Natural killer cell (primary cell): ENCODE measurements at regions not wholly inside any gene's neighbourhood (a gene's known extent, or its start where the extent isn't known, plus 50 kb on each side); places are given as distances from the start of the nearest gene placed in this dataset.

Experiments
- ATAC-seq, 3 donors: fragments of 150-1000 bp in 2 of 3; fragments of 200-7000 bp in 1 of 3; cut with Tn5 transposase; 1 replicate in 1 of 3; 2 replicates in 2 of 3; pipeline ENCODE4 v1.10.0; 2021; ENCODE audit warnings: mild to moderate bottlenecking in 2 of 3, moderate library complexity in 2 of 3
- DNase-seq, 2 donors: peaks; one replicate each; pipeline versions ENCODE4 v3.0.0 to v3.0.0-alpha.2; 2013 to 2021; ENCODE audit warnings: mixed read lengths in 1 of 2
- H3K27ac ChIP-seq: one replicate; pipeline ENCODE4 v1.5.1; 2013; ENCODE audit warnings: mild to moderate bottlenecking, low read length
- H3K27me3 ChIP-seq: one replicate; pipeline ENCODE4 v1.6.1; 2013; ENCODE audit warnings: low read length; ENCODE audit not compliant: control insufficient read depth, insufficient read depth
- H3K36me3 ChIP-seq: one replicate; pipeline ENCODE4 v1.6.1; 2013; ENCODE audit warnings: low read length; ENCODE audit not compliant: control insufficient read depth, insufficient read depth
- H3K4me1 ChIP-seq: one replicate; pipeline ENCODE4 v1.6.1; 2013; ENCODE audit warnings: low read length; ENCODE audit not compliant: control insufficient read depth, insufficient read depth
- H3K4me3 ChIP-seq: one replicate; pipeline ENCODE4 v1.5.1; 2013; ENCODE audit warnings: low read length
- H3K9me3 ChIP-seq: one replicate; pipeline ENCODE4 v1.6.1; 2013; ENCODE audit warnings: low read length; ENCODE audit not compliant: control insufficient read depth, insufficient read depth
- H3K27ac Mint-ChIP-seq, 2 donors: one replicate each; pipeline ENCODE4 v1.8.0; 2022; ENCODE audit warnings: mild to moderate bottlenecking in 2 of 2, mixed read lengths in 2 of 2, moderate library complexity in 1 of 2
- H3K27me3 Mint-ChIP-seq, 2 donors: one replicate each; pipeline ENCODE4 v1.8.0; 2022; ENCODE audit warnings: low read depth in 2 of 2, mixed read lengths in 2 of 2
- H3K36me3 Mint-ChIP-seq: one replicate; pipeline ENCODE4 v1.8.0; 2022; ENCODE audit warnings: mixed read lengths
- H3K4me1 Mint-ChIP-seq, 2 donors: one replicate each; pipeline ENCODE4 v1.8.0; 2022; ENCODE audit warnings: mixed read lengths in 2 of 2
- H3K4me3 Mint-ChIP-seq: one replicate; pipeline ENCODE4 v1.8.0; 2022; ENCODE audit warnings: mild to moderate bottlenecking, moderate library complexity, mixed read lengths
- H3K9me3 Mint-ChIP-seq, 2 donors: one replicate each; pipeline ENCODE4 v1.8.0; 2022; ENCODE audit warnings: mixed read lengths in 2 of 2
- WGBS: methylation state at CpG from one replicate; pipeline ENCODE4 v1.1.7; 2013; ENCODE audit warnings: missing lambda C conversion rate; ENCODE audit not compliant: insufficient coverage; 5-methylcytosine and 5-hydroxymethylcytosine counted together
- intact Hi-C: fragments of 100-400 bp; cut with micrococcal nuclease; formaldehyde crosslinking; loops from one replicate; pipeline ENCODE4 v1.14.2; 2022
- TF ChIP-seq, protein P1 (sequence below): fragments of 200-600 bp; IDR thresholded peaks from one replicate; pipeline ENCODE4 v1.8.0; 2022; ENCODE audit warnings: antibody characterized with exemption

- Histone ChIP-seq H3K4me3 (no peak overlapping the region), H3K4me1 (no peaks in the 10 kb centered on the region), H3K36me3 (no peaks in the 10 kb centered on the region), H3K9me3 (no peaks in the 10 kb centered on the region), H3K27me3 (no peaks in the 10 kb centered on the region), H3K27ac (no peak overlapping the region)
- Mint-ChIP-seq H3K4me1 (no peaks in the 10 kb centered on the region), H3K9me3 (no peaks in the 10 kb centered on the region), H3K27me3 (peaks cover 32 to 36% of the 10 kb centered on the region in 2 donors), H3K36me3 (no peaks in the 10 kb centered on the region), H3K27ac (no peak overlapping the region), H3K4me3 (no peak overlapping the region)
- TF ChIP-seq, protein P1, sequence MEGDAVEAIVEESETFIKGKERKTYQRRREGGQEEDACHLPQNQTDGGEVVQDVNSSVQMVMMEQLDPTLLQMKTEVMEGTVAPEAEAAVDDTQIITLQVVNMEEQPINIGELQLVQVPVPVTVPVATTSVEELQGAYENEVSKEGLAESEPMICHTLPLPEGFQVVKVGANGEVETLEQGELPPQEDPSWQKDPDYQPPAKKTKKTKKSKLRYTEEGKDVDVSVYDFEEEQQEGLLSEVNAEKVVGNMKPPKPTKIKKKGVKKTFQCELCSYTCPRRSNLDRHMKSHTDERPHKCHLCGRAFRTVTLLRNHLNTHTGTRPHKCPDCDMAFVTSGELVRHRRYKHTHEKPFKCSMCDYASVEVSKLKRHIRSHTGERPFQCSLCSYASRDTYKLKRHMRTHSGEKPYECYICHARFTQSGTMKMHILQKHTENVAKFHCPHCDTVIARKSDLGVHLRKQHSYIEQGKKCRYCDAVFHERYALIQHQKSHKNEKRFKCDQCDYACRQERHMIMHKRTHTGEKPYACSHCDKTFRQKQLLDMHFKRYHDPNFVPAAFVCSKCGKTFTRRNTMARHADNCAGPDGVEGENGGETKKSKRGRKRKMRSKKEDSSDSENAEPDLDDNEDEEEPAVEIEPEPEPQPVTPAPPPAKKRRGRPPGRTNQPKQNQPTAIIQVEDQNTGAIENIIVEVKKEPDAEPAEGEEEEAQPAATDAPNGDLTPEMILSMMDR = no peak
- intact Hi-C loops = no loop called here
- WGBS = 83% methylated on average over 6 of the region's 16 CpGs
- DNase-seq = no peak
- ATAC-seq = no peak
These were observed 404.7 kb downstream of the TLE4 start for GRCh38 chr9:79976257-79977073.

DNA sequence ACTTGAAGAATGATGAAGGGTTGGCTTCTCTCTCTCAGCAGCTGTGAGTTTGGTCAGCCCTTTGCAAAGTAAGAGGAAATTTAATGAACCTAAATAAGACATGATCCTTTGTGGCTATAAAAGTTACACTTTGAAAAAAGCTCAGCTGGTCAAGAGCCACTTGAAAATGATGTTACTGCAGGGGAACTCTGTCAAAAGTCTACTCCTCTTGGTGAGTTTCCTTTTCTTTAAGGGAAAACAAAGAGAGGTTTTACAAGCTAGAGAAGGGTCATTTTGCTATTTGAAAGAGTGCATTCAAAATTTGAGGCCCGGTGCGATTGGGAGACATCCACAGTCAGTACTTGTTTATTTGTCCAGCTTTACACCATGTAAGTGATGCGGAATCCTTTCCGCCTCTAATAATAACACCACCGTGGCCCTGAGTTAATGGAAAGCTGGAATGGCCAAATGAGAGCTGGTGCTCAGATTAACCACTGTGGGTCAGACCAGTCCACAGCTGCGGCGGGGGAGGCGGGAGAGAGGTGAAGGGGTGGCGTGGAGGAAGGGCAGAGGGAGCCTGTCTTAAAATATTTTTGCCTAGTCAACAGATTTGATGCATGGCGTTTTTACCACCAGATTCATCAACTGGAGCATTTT lies 404.0 kb downstream of the TLE4 start:
- H3K27ac ChIP-seq = no peak overlapping the region
- DNase-seq = no peak
- H3K4me1 ChIP-seq = no peaks in the 10 kb centered on the region
- no peak for ATAC-seq
- no peak overlapping the region for H3K4me3 Mint-ChIP-seq
- H3K9me3 Mint-ChIP-seq = no peaks in the 10 kb centered on the region
- no peak overlapping the region for H3K4me3 ChIP-seq
- H3K4me1 Mint-ChIP-seq = no peaks in the 10 kb centered on the region
- peaks cover 30 to 35% of the 10 kb centered on the region in 2 donors for H3K27me3 Mint-ChIP-seq
- no peaks in the 10 kb centered on the region for H3K27me3 ChIP-seq
- TF ChIP-seq, protein P1 = no peak
- H3K27ac Mint-ChIP-seq = no peak overlapping the region
- no peaks in the 10 kb centered on the region for H3K36me3 ChIP-seq
- no peaks in the 10 kb centered on the region for H3K9me3 ChIP-seq
- H3K36me3 Mint-ChIP-seq = no peaks in the 10 kb centered on the region
- WGBS = 91% methylated on average over 10 of the region's 10 CpGs
- intact Hi-C loops = no loop called here

- Mint-ChIP-seq H3K27me3 (peaks cover 24 to 36% of the 10 kb centered on the region in 2 donors), H3K36me3 (no peaks in the 10 kb centered on the region), H3K4me1 (no peaks in the 10 kb centered on the region), H3K27ac (no peak overlapping the region), H3K4me3 (no peak overlapping the region), H3K9me3 (no peaks in the 10 kb centered on the region)
- 85% methylated on average over 11 of the region's 12 CpGs for WGBS
- no peaks in the 10 kb centered on the region for H3K9me3 ChIP-seq
- ATAC-seq (no peak), DNase-seq (no peak)
- no peaks in the 10 kb centered on the region for H3K36me3 ChIP-seq
- TF ChIP-seq, protein P1 = no peak
- intact Hi-C loops = no loop called here
- H3K4me1 ChIP-seq = no peaks in the 10 kb centered on the region
- no peak overlapping the region for H3K27ac ChIP-seq
- H3K27me3 ChIP-seq = no peaks in the 10 kb centered on the region
- no peak overlapping the region for H3K4me3 ChIP-seq
These were observed 403.1 kb downstream of the TLE4 start for GRCh38 chr9:79974806-79975422.
